ENCODE measurements at regions not wholly inside any gene's neighbourhood (a gene's known extent, or its start where the extent isn't known, plus 50 kb on each side); places are given as distances from the start of the nearest gene placed in this dataset.
"Not testable (repeated sequence)": the region's sequence is repeated elsewhere in the genome, so short reads cannot be mapped to it uniquely, and the experiment has no call there.

DNA sequence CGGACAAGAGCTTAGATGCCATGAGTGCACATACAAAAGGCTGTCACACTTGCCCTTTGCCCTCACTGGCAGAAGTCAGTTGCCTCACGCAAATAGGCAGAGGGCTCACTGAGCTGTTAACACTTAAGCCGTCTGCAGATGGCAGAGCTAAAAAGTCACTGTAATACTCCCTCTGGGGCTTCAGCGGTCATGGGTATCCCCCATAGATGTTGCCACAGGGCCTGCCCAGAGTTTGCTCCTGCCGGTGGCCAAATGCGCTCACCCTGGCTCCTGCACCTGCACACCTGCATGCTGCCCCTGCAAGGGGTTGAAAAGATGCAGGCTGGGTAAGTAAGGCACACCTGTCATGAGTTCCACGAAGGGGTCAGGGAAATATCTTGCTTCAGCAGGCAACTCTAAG lies 741.5 kb downstream of the EDEM1 start:
- Histone ChIP-seq H3K9ac (ENCODE audit: extremely low read depth, low read length, poor library complexity, severe bottlenecking) (no peak overlapping the region), H3K36me3 (ENCODE audit: control insufficient read depth, insufficient read depth, low read length) (no peaks in the 10 kb centered on the region), H3K4me3 (ENCODE audit: low read length) (no peak overlapping the region), H3K27me3 (ENCODE audit: control insufficient read depth, insufficient read depth, low read length, poor library complexity, severe bottlenecking) (no peaks in the 10 kb centered on the region), H3K27ac (ENCODE audit: low read depth, low read length) (no peak overlapping the region), H3K9me3 (ENCODE audit: control insufficient read depth, low read length) (no peaks in the 10 kb centered on the region), H3K4me1 (ENCODE audit: control insufficient read depth, insufficient read depth, low read length) (no peaks in the 10 kb centered on the region)
- Mint-ChIP-seq H3K27ac (no peak overlapping the region), H3K4me1 (no peaks in the 10 kb centered on the region), H3K27me3 (ENCODE audit: insufficient read depth) (no peaks in the 10 kb centered on the region), H3K36me3 (ENCODE audit: low read depth) (no peaks in the 10 kb centered on the region), H3K4me3 (no peak overlapping the region), H3K9me3 (no peaks in the 10 kb centered on the region)
- TF ChIP-seq, protein P1, sequence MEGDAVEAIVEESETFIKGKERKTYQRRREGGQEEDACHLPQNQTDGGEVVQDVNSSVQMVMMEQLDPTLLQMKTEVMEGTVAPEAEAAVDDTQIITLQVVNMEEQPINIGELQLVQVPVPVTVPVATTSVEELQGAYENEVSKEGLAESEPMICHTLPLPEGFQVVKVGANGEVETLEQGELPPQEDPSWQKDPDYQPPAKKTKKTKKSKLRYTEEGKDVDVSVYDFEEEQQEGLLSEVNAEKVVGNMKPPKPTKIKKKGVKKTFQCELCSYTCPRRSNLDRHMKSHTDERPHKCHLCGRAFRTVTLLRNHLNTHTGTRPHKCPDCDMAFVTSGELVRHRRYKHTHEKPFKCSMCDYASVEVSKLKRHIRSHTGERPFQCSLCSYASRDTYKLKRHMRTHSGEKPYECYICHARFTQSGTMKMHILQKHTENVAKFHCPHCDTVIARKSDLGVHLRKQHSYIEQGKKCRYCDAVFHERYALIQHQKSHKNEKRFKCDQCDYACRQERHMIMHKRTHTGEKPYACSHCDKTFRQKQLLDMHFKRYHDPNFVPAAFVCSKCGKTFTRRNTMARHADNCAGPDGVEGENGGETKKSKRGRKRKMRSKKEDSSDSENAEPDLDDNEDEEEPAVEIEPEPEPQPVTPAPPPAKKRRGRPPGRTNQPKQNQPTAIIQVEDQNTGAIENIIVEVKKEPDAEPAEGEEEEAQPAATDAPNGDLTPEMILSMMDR (conservative IDR thresholded peaks at IDR 0.05) = no peak
- no peak for DNase-seq
- WGBS, 2 experiments (ENCODE audit: insufficient coverage in 1 of 2, insufficient read length in 1 of 2) = 89 to 90% methylated on average over 5 to 7 of the region's 7 CpGs

DNA sequence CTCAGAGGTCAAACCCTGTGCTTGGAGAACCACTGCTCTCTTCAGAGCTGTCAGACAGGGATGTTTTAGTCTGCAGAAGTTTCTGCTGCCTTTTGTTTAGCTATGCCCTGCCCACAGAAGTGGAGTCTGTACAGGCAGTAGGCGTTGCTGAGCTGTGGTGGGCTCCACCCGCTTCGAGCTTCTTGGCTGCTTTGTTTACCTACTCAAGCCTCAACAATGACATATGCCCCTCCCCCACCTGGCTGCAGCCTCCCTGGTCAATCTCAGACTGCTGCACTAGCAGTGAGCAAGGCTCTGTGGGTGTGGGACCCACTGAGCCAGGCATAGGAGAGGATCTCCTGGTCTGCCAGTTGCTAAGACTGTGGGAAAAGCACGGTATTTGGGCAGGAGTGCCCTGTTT lies 756.6 kb downstream of the EDEM1 start:
- not testable (repeated sequence) for H3K36me3 Mint-ChIP-seq (ENCODE audit: low read depth); H3K4me1 ChIP-seq (ENCODE audit: control insufficient read depth, insufficient read depth, low read length); H3K27ac ChIP-seq (ENCODE audit: low read depth, low read length); H3K36me3 ChIP-seq (ENCODE audit: control insufficient read depth, insufficient read depth, low read length); H3K9ac ChIP-seq (ENCODE audit: extremely low read depth, low read length, poor library complexity, severe bottlenecking); H3K4me3 ChIP-seq (ENCODE audit: low read length); H3K4me1 Mint-ChIP-seq; H3K9me3 Mint-ChIP-seq; H3K27me3 ChIP-seq (ENCODE audit: control insufficient read depth, insufficient read depth, low read length, poor library complexity, severe bottlenecking); H3K27ac Mint-ChIP-seq; H3K9me3 ChIP-seq (ENCODE audit: control insufficient read depth, low read length); H3K27me3 Mint-ChIP-seq (ENCODE audit: insufficient read depth); H3K4me3 Mint-ChIP-seq
- WGBS, 2 experiments (ENCODE audit: insufficient coverage in 1 of 2, insufficient read length in 1 of 2) = 62 to 90% methylated on average over 2 to 4 of the region's 4 CpGs
- DNase-seq = peak; percentile 55

DNA sequence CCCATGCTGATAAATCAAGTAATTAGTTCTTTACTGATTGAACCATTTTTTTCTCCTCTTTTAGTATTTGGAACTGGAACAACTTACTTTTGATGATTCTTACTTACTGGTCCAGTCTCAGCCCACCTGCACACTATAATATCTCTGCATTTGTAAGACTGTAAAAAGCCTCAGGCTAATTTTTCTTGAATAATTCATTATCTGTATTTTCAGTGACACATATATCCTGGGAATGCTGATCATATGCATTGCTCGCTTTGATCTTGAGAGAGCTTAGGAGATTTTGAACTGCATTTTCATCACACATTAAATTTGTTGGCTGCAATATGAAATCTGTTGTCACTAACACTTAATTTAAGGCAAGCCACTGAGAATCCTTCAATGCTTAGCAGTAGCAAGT lies 760.6 kb downstream of the EDEM1 start:
- no peak overlapping the region for H3K9ac ChIP-seq (ENCODE audit: extremely low read depth, low read length, poor library complexity, severe bottlenecking)
- no peaks in the 10 kb centered on the region for H3K36me3 ChIP-seq (ENCODE audit: control insufficient read depth, insufficient read depth, low read length)
- Mint-ChIP-seq H3K27ac (no peak overlapping the region), H3K9me3 (no peaks in the 10 kb centered on the region), H3K27me3 (ENCODE audit: insufficient read depth) (no peaks in the 10 kb centered on the region), H3K4me3 (no peak overlapping the region), H3K36me3 (ENCODE audit: low read depth) (no peaks in the 10 kb centered on the region), H3K4me1 (peaks cover 2% of the 10 kb centered on the region)
- H3K9me3 ChIP-seq (ENCODE audit: control insufficient read depth, low read length) = no peaks in the 10 kb centered on the region
- TF ChIP-seq, protein P1 (conservative IDR thresholded peaks at IDR 0.05) = no peak
- WGBS, 2 experiments (ENCODE audit: insufficient coverage in 1 of 2, insufficient read length in 1 of 2) = 85 to 100% methylated on average over 1 of the region's 1 CpG
- H3K27me3 ChIP-seq (ENCODE audit: control insufficient read depth, insufficient read depth, low read length, poor library complexity, severe bottlenecking) = no peaks in the 10 kb centered on the region
- no peak overlapping the region for H3K4me3 ChIP-seq (ENCODE audit: low read length)
- H3K27ac ChIP-seq (ENCODE audit: low read depth, low read length) = no peak overlapping the region
- H3K4me1 ChIP-seq (ENCODE audit: control insufficient read depth, insufficient read depth, low read length) = no peaks in the 10 kb centered on the region
- no peak for DNase-seq

DNA sequence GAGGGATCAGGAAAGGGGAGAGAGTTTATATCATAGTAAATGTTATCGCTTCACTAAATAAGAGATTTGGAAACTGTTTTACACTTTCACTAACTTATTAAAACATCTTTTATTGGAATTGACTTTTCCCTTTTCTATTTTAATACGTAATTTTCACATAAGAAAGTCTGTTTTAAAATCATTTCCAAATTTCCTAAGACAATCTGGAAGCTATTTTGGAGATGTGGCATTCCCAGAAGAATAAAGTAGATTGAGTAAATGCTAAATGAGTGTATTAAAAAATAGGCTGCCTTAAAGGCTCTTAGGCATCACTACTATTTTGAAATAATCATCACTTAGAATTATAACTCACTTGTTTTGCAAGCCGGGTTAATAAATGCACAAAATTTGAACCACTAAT lies 763.5 kb downstream of the EDEM1 start:
- no peaks in the 10 kb centered on the region for H3K36me3 ChIP-seq (ENCODE audit: control insufficient read depth, insufficient read depth, low read length)

More for the DNA sequence above, 763.5 kb downstream of the EDEM1 start:
- WGBS, 2 experiments (ENCODE audit: insufficient coverage in 1 of 2, insufficient read length in 1 of 2) = 80 to 94% methylated on average over 1 to 3 of the region's 3 CpGs
- Mint-ChIP-seq H3K36me3 (ENCODE audit: low read depth) (no peaks in the 10 kb centered on the region), H3K4me1 (no peaks in the 10 kb centered on the region), H3K9me3 (no peaks in the 10 kb centered on the region), H3K27me3 (ENCODE audit: insufficient read depth) (no peaks in the 10 kb centered on the region), H3K27ac (no peak overlapping the region), H3K4me3 (no peak overlapping the region)
- no peak overlapping the region for H3K27ac ChIP-seq (ENCODE audit: low read depth, low read length)
- H3K4me1 ChIP-seq (ENCODE audit: control insufficient read depth, insufficient read depth, low read length) = no peaks in the 10 kb centered on the region
- H3K27me3 ChIP-seq (ENCODE audit: control insufficient read depth, insufficient read depth, low read length, poor library complexity, severe bottlenecking) = no peaks in the 10 kb centered on the region
- DNase-seq = no peak
- H3K9ac ChIP-seq (ENCODE audit: extremely low read depth, low read length, poor library complexity, severe bottlenecking) = no peak overlapping the region
- H3K9me3 ChIP-seq (ENCODE audit: control insufficient read depth, low read length) = no peaks in the 10 kb centered on the region
- TF ChIP-seq, protein P1 (conservative IDR thresholded peaks at IDR 0.05) = no peak
- H3K4me3 ChIP-seq (ENCODE audit: low read length) = no peak overlapping the region

Data from endodermal cell (in vitro differentiated cells).